ENCODE measurements at regions not wholly inside any gene's neighbourhood (a gene's known extent, or its start where the extent isn't known, plus 50 kb on each side); places are given as distances from the start of the nearest gene placed in this dataset.

DNA sequence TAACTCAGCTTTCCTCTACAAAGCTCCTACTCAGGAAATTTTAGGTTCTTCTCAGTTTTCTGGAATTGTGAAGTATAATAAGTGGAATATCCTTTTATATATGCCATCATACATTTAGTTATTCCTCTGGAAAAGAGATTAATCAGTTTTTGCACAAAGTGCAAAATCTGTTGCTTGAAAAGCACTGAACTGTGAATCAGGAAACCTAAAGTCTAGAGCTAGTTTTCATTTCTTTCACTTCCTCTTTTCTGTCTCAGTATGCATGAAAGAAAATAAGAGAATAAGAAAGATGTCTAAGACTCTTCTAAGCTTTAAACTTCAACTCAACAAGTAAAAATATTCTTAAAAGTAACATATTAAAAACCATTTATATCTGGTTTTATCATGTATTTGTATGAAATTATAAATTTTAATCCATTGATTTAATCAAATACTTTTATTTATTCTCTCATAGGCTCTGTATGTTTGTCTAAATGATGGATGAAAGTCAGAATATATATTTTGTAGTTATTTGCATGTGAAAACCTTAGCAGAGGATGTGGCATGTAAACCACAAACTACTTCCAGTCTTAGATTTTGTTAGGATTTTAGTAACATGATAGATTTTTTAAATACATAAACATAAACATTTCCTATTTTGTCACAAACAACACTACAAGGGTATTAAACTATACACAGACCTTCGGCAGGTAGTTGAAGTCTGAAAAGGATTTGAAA lies 1073.0 kb downstream of the XPNPEP1 start:
- no peak for DNase-seq (ENCODE audit: low read depth)
- Histone ChIP-seq H3K4me3 (ENCODE audit: low read depth, low read length) (no peak overlapping the region), H3K36me3 (ENCODE audit: control insufficient read depth, insufficient read depth, low read length) (no peaks in the 10 kb centered on the region), H3K27me3 (ENCODE audit: control insufficient read depth, insufficient read depth, low read length) (no peaks in the 10 kb centered on the region)
- TF ChIP-seq, protein P1, sequence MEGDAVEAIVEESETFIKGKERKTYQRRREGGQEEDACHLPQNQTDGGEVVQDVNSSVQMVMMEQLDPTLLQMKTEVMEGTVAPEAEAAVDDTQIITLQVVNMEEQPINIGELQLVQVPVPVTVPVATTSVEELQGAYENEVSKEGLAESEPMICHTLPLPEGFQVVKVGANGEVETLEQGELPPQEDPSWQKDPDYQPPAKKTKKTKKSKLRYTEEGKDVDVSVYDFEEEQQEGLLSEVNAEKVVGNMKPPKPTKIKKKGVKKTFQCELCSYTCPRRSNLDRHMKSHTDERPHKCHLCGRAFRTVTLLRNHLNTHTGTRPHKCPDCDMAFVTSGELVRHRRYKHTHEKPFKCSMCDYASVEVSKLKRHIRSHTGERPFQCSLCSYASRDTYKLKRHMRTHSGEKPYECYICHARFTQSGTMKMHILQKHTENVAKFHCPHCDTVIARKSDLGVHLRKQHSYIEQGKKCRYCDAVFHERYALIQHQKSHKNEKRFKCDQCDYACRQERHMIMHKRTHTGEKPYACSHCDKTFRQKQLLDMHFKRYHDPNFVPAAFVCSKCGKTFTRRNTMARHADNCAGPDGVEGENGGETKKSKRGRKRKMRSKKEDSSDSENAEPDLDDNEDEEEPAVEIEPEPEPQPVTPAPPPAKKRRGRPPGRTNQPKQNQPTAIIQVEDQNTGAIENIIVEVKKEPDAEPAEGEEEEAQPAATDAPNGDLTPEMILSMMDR (IDR thresholded peaks at IDR 0.05; ENCODE audit: insufficient read depth, low read length, poor library complexity, severe bottlenecking) = no peak

DNA sequence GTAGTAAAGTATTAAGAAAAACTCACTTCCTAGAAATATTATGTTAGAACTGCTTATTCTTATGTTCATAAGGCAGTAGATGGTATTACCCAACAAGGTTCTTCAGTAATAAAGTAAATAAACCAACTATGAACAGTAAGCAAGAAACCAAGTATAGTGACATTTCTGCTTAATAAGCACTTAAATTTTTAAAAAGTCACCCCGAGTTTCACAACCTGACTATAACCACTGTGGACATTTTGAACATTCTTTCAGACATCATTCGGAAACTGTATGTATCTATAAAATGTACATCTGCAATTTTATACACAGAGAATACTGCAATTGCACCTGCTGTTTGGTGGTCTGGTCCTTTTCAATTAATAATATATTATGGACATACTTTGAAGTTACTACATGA lies 1073.6 kb downstream of the XPNPEP1 start:
- H3K36me3 ChIP-seq (ENCODE audit: control insufficient read depth, insufficient read depth, low read length) = no peaks in the 10 kb centered on the region
- TF ChIP-seq, protein P1 (IDR thresholded peaks at IDR 0.05; ENCODE audit: insufficient read depth, low read length, poor library complexity, severe bottlenecking) = no peak
- no peak for DNase-seq (ENCODE audit: low read depth)
- no peaks in the 10 kb centered on the region for H3K27me3 ChIP-seq (ENCODE audit: control insufficient read depth, insufficient read depth, low read length)
- H3K4me3 ChIP-seq (ENCODE audit: low read depth, low read length) = no peak overlapping the region

DNA sequence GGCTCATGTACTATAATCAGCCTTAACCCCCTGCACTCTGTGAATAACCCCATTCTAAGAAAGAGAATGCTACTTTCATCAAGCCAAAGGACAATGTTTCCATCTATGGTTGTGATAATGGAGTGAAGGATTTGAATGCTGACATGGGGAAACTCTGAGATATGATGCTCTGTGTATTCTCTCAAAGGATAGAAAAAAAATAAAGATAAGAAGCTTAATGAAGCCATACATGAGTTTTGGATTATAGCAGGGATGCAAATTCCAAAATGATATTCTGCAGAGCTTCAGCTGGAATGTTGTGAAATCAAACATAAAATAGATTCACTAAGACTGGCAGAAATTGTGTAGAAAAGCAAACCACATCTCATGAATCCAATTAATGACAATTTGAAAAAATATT lies 1074.1 kb downstream of the XPNPEP1 start:
- Histone ChIP-seq H3K27me3 (ENCODE audit: control insufficient read depth, insufficient read depth, low read length) (no peaks in the 10 kb centered on the region), H3K4me3 (ENCODE audit: low read depth, low read length) (no peak overlapping the region), H3K36me3 (ENCODE audit: control insufficient read depth, insufficient read depth, low read length) (no peaks in the 10 kb centered on the region)
- TF ChIP-seq, protein P1 (IDR thresholded peaks at IDR 0.05; ENCODE audit: insufficient read depth, low read length, poor library complexity, severe bottlenecking) = no peak
- no peak for DNase-seq (ENCODE audit: low read depth)

DNA sequence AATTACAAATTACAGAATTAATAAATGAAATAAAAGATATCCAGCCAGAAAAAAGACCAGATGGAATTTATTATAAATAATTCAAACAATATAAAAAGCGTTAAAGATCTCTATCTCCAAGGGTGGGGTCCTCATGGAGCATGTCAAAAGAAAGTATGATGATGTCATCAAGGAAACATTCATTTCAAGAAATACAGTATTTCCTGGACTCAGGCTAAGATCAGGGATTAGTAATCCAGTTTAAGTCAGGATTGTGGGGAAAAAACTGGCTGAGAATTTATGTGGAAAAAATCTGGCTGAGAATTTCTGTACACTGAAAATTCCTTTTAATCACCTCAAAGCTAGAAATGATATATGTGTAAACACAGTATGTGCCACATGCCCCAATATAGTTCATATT lies 1075.3 kb downstream of the XPNPEP1 start:
- no peak for DNase-seq (ENCODE audit: low read depth)
- no peaks in the 10 kb centered on the region for H3K36me3 ChIP-seq (ENCODE audit: control insufficient read depth, insufficient read depth, low read length)
- no peaks in the 10 kb centered on the region for H3K27me3 ChIP-seq (ENCODE audit: control insufficient read depth, insufficient read depth, low read length)
- no peak overlapping the region for H3K4me3 ChIP-seq (ENCODE audit: low read depth, low read length)
- TF ChIP-seq, protein P1 (IDR thresholded peaks at IDR 0.05; ENCODE audit: insufficient read depth, low read length, poor library complexity, severe bottlenecking) = no peak

DNA sequence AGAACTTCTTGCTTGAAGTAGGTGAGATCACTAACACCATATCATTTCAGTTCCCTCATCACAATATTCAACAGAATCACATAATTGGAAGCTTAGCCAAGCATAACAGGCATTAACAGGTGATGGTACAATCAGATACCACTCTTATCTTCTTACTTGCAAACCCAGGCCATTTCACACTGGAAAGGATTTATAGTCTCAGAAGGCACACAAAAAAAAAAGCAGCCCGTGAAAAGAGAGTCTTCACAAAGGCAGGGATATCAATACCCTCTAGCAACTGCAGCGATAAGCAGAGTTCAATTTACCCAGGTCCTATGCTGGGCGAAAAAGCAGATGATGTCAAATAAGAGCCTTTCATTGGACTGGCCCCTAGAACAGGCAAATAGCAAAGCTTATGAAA lies 1082.4 kb downstream of the XPNPEP1 start:
- TF ChIP-seq, protein P1 (IDR thresholded peaks at IDR 0.05; ENCODE audit: insufficient read depth, low read length, poor library complexity, severe bottlenecking) = no peak
- Histone ChIP-seq H3K4me3 (ENCODE audit: low read depth, low read length) (no peak overlapping the region), H3K36me3 (ENCODE audit: control insufficient read depth, insufficient read depth, low read length) (no peaks in the 10 kb centered on the region), H3K27me3 (ENCODE audit: control insufficient read depth, insufficient read depth, low read length) (no peaks in the 10 kb centered on the region)
- no peak for DNase-seq (ENCODE audit: low read depth)

DNA sequence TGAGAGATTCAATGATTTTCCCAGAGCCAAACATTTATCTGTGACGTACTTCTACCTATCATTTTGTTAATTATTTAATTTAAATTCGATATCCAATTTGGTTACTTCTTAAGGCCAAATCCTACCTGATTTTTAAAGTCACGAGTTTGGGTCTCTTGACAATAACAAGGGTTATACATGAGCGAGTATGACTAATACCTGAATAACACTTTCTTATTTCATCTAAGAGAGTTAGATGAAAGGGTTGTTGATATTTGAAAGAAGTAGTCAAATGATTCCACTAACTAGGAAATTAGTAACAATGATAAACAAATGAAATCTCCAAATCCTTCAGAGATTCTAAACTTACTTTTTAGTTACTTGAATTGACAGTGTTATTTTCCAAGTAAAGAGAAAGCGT lies 1086.9 kb downstream of the XPNPEP1 start:
- DNase-seq (ENCODE audit: low read depth) = peak; percentile 1
- TF ChIP-seq, protein P1 (IDR thresholded peaks at IDR 0.05; ENCODE audit: insufficient read depth, low read length, poor library complexity, severe bottlenecking) = no peak
- no peaks in the 10 kb centered on the region for H3K36me3 ChIP-seq (ENCODE audit: control insufficient read depth, insufficient read depth, low read length)
- H3K4me3 ChIP-seq (ENCODE audit: low read depth, low read length) = no peak overlapping the region
- no peaks in the 10 kb centered on the region for H3K27me3 ChIP-seq (ENCODE audit: control insufficient read depth, insufficient read depth, low read length)
